ENCODE measurements at regions not wholly inside any gene's neighbourhood (a gene's known extent, or its start where the extent isn't known, plus 50 kb on each side); places are given as distances from the start of the nearest gene placed in this dataset.
"Not testable (repeated sequence)": the region's sequence is repeated elsewhere in the genome, so short reads cannot be mapped to it uniquely, and the experiment has no call there.

GRCh38 chr9:82736126-82736525 lies 326.8 kb downstream of the RASEF start:
- no peaks in the 10 kb centered on the region for H3K36me3 ChIP-seq (ENCODE audit: insufficient read depth, low read length)
- H3K79me2 ChIP-seq (ENCODE audit: control insufficient read depth, insufficient read depth, low read length, unreplicated experiment) = no peaks in the 10 kb centered on the region
- H3K4me3 ChIP-seq (ENCODE audit: low read depth, low read length) = no peak overlapping the region
- no peaks in the 10 kb centered on the region for H3K4me1 ChIP-seq (ENCODE audit: control insufficient read depth, insufficient read depth, low read length, unreplicated experiment)
- no peak overlapping the region for H3K27ac ChIP-seq (ENCODE audit: low read depth, low read length)
- no peak overlapping the region for H2AFZ ChIP-seq (ENCODE audit: low read length, unreplicated experiment)
- H3K27me3 ChIP-seq (ENCODE audit: insufficient read depth, low read length) = no peaks in the 10 kb centered on the region

- Histone ChIP-seq H2AFZ (ENCODE audit: low read length, unreplicated experiment) (no peak overlapping the region), H3K4me1 (ENCODE audit: control insufficient read depth, insufficient read depth, low read length, unreplicated experiment) (no peaks in the 10 kb centered on the region), H3K36me3 (ENCODE audit: insufficient read depth, low read length) (no peaks in the 10 kb centered on the region), H3K27ac (ENCODE audit: low read depth, low read length) (no peak overlapping the region), H3K79me2 (ENCODE audit: control insufficient read depth, insufficient read depth, low read length, unreplicated experiment) (no peaks in the 10 kb centered on the region), H3K27me3 (ENCODE audit: insufficient read depth, low read length) (no peaks in the 10 kb centered on the region), H3K4me3 (ENCODE audit: low read depth, low read length) (no peak overlapping the region)
Observed at GRCh38 chr9:82736701-82737100, 326.2 kb downstream of the RASEF start.

GRCh38 chr9:82745919-82746318 lies 317.0 kb downstream of the RASEF start:
- Histone ChIP-seq H3K36me3 (ENCODE audit: insufficient read depth, low read length) (no peaks in the 10 kb centered on the region), H3K79me2 (ENCODE audit: control insufficient read depth, insufficient read depth, low read length, unreplicated experiment) (no peaks in the 10 kb centered on the region), H3K27me3 (ENCODE audit: insufficient read depth, low read length) (no peaks in the 10 kb centered on the region), H3K27ac (ENCODE audit: low read depth, low read length) (no peak overlapping the region), H2AFZ (ENCODE audit: low read length, unreplicated experiment) (no peak overlapping the region), H3K4me1 (ENCODE audit: control insufficient read depth, insufficient read depth, low read length, unreplicated experiment) (no peaks in the 10 kb centered on the region), H3K4me3 (ENCODE audit: low read depth, low read length) (no peak overlapping the region)

GRCh38 chr9:82750411-82750913 lies 312.5 kb downstream of the RASEF start:
- H3K27ac ChIP-seq (ENCODE audit: low read depth, low read length) = no peak overlapping the region
- no peaks in the 10 kb centered on the region for H3K4me1 ChIP-seq (ENCODE audit: control insufficient read depth, insufficient read depth, low read length, unreplicated experiment)
- no peaks in the 10 kb centered on the region for H3K79me2 ChIP-seq (ENCODE audit: control insufficient read depth, insufficient read depth, low read length, unreplicated experiment)
- H3K27me3 ChIP-seq (ENCODE audit: insufficient read depth, low read length) = no peaks in the 10 kb centered on the region
- H2AFZ ChIP-seq (ENCODE audit: low read length, unreplicated experiment) = no peak overlapping the region
- no peaks in the 10 kb centered on the region for H3K36me3 ChIP-seq (ENCODE audit: insufficient read depth, low read length)
- H3K4me3 ChIP-seq (ENCODE audit: low read depth, low read length) = no peak overlapping the region

GRCh38 chr9:82757924-82758323 lies 305.0 kb downstream of the RASEF start:
- H3K27me3 ChIP-seq (ENCODE audit: insufficient read depth, low read length) = no peaks in the 10 kb centered on the region
- H3K36me3 ChIP-seq (ENCODE audit: insufficient read depth, low read length) = no peaks in the 10 kb centered on the region
- no peaks in the 10 kb centered on the region for H3K79me2 ChIP-seq (ENCODE audit: control insufficient read depth, insufficient read depth, low read length, unreplicated experiment)
- no peaks in the 10 kb centered on the region for H3K4me1 ChIP-seq (ENCODE audit: control insufficient read depth, insufficient read depth, low read length, unreplicated experiment)
- no peak overlapping the region for H3K27ac ChIP-seq (ENCODE audit: low read depth, low read length)
- H2AFZ ChIP-seq (ENCODE audit: low read length, unreplicated experiment) = no peak overlapping the region
- no peak overlapping the region for H3K4me3 ChIP-seq (ENCODE audit: low read depth, low read length)

GRCh38 chr9:82761027-82761426 lies 301.9 kb downstream of the RASEF start:
- Histone ChIP-seq H3K4me1 (ENCODE audit: control insufficient read depth, insufficient read depth, low read length, unreplicated experiment) (no peaks in the 10 kb centered on the region), H3K4me3 (ENCODE audit: low read depth, low read length) (no peak overlapping the region), H3K79me2 (ENCODE audit: control insufficient read depth, insufficient read depth, low read length, unreplicated experiment) (no peaks in the 10 kb centered on the region), H3K36me3 (ENCODE audit: insufficient read depth, low read length) (no peaks in the 10 kb centered on the region), H2AFZ (ENCODE audit: low read length, unreplicated experiment) (no peak overlapping the region), H3K27me3 (ENCODE audit: insufficient read depth, low read length) (no peaks in the 10 kb centered on the region), H3K27ac (ENCODE audit: low read depth, low read length) (no peak overlapping the region)

GRCh38 chr9:82761956-82762355 lies 301.0 kb downstream of the RASEF start:
- Histone ChIP-seq H3K36me3 (ENCODE audit: insufficient read depth, low read length) (no peaks in the 10 kb centered on the region), H3K4me3 (ENCODE audit: low read depth, low read length) (no peak overlapping the region), H2AFZ (ENCODE audit: low read length, unreplicated experiment) (no peak overlapping the region), H3K27me3 (ENCODE audit: insufficient read depth, low read length) (no peaks in the 10 kb centered on the region), H3K4me1 (ENCODE audit: control insufficient read depth, insufficient read depth, low read length, unreplicated experiment) (no peaks in the 10 kb centered on the region), H3K79me2 (ENCODE audit: control insufficient read depth, insufficient read depth, low read length, unreplicated experiment) (no peaks in the 10 kb centered on the region), H3K27ac (ENCODE audit: low read depth, low read length) (no peak overlapping the region)

- H2AFZ ChIP-seq (ENCODE audit: low read length, unreplicated experiment) = no peak overlapping the region
- H3K36me3 ChIP-seq (ENCODE audit: insufficient read depth, low read length) = no peaks in the 10 kb centered on the region
- no peak overlapping the region for H3K27ac ChIP-seq (ENCODE audit: low read depth, low read length)
- H3K27me3 ChIP-seq (ENCODE audit: insufficient read depth, low read length) = no peaks in the 10 kb centered on the region
- no peaks in the 10 kb centered on the region for H3K4me1 ChIP-seq (ENCODE audit: control insufficient read depth, insufficient read depth, low read length, unreplicated experiment)
- no peak overlapping the region for H3K4me3 ChIP-seq (ENCODE audit: low read depth, low read length)
- no peaks in the 10 kb centered on the region for H3K79me2 ChIP-seq (ENCODE audit: control insufficient read depth, insufficient read depth, low read length, unreplicated experiment)
Observed at GRCh38 chr9:82763656-82764055, 299.3 kb downstream of the RASEF start.

- Histone ChIP-seq H3K4me3 (ENCODE audit: low read depth, low read length) (no peak overlapping the region), H2AFZ (ENCODE audit: low read length, unreplicated experiment) (no peak overlapping the region), H3K27me3 (ENCODE audit: insufficient read depth, low read length) (no peaks in the 10 kb centered on the region)
Observed at GRCh38 chr9:82764061-82764668, 298.8 kb downstream of the RASEF start.

GRCh38 chr9:82774707-82775231 lies 288.2 kb downstream of the RASEF start:
- H3K4me1 ChIP-seq (ENCODE audit: control insufficient read depth, insufficient read depth, low read length, unreplicated experiment); H3K27me3 ChIP-seq (ENCODE audit: insufficient read depth, low read length); H3K4me3 ChIP-seq (ENCODE audit: low read depth, low read length); H3K79me2 ChIP-seq (ENCODE audit: control insufficient read depth, insufficient read depth, low read length, unreplicated experiment); H3K27ac ChIP-seq (ENCODE audit: low read depth, low read length); H2AFZ ChIP-seq (ENCODE audit: low read length, unreplicated experiment); H3K36me3 ChIP-seq (ENCODE audit: insufficient read depth, low read length): not testable (repeated sequence)

More at GRCh38 chr9:82764061-82764668, 298.8 kb downstream of the RASEF start:
- H3K36me3 ChIP-seq (ENCODE audit: insufficient read depth, low read length) = no peaks in the 10 kb centered on the region
- H3K27ac ChIP-seq (ENCODE audit: low read depth, low read length) = no peak overlapping the region
- H3K4me1 ChIP-seq (ENCODE audit: control insufficient read depth, insufficient read depth, low read length, unreplicated experiment) = no peaks in the 10 kb centered on the region
- H3K79me2 ChIP-seq (ENCODE audit: control insufficient read depth, insufficient read depth, low read length, unreplicated experiment) = no peaks in the 10 kb centered on the region

GRCh38 chr9:82776508-82776907 lies 286.4 kb downstream of the RASEF start:
- Histone ChIP-seq H3K4me3 (ENCODE audit: low read depth, low read length) (no peak overlapping the region), H3K27me3 (ENCODE audit: insufficient read depth, low read length) (no peaks in the 10 kb centered on the region), H3K79me2 (ENCODE audit: control insufficient read depth, insufficient read depth, low read length, unreplicated experiment) (no peaks in the 10 kb centered on the region), H3K27ac (ENCODE audit: low read depth, low read length) (no peak overlapping the region), H2AFZ (ENCODE audit: low read length, unreplicated experiment) (no peak overlapping the region), H3K4me1 (ENCODE audit: control insufficient read depth, insufficient read depth, low read length, unreplicated experiment) (no peaks in the 10 kb centered on the region), H3K36me3 (ENCODE audit: insufficient read depth, low read length) (no peaks in the 10 kb centered on the region)

Measured in ACC112 (cell line).